ENCODE measurements at regions not wholly inside any gene's neighbourhood (a gene's known extent, or its start where the extent isn't known, plus 50 kb on each side); places are given as distances from the start of the nearest gene placed in this dataset.

GRCh38 chr13:102947745-102948405, 102.0 kb downstream of the ERCC5 start:
- Histone ChIP-seq H3K27ac (replicated peaks) (no peak overlapping the region), H3K27me3 (ENCODE audit: insufficient read depth, poor library complexity, severe bottlenecking) (no peaks in the 10 kb centered on the region), H3K4me3 (replicated peaks; ENCODE audit: insufficient read depth, low read length) (no peak overlapping the region)
- DNase-seq (ENCODE audit: low read depth in 1 of 2, low spot score in 1 of 2), result no peak
- TF ChIP-seq SPI1 (IDR thresholded peaks at IDR 0.05; ENCODE audit: borderline replicate concordance, low read depth) (no peak), CTCF (IDR thresholded peaks at IDR 0.05; ENCODE audit: insufficient read depth, low read length) (no peak), POLR2AphosphoS5 (IDR thresholded peaks at IDR 0.05; ENCODE audit: low read depth) (no peak), GABPA (IDR thresholded peaks at IDR 0.05; ENCODE audit: low read depth) (no peak), REST (IDR thresholded peaks at IDR 0.05; ENCODE audit: insufficient replicate concordance, low read depth) (no peak)

- Histone ChIP-seq H3K4me3 (replicated peaks; ENCODE audit: insufficient read depth, low read length) (no peak overlapping the region), H3K27me3 (ENCODE audit: insufficient read depth, poor library complexity, severe bottlenecking) (no peaks in the 10 kb centered on the region), H3K27ac (replicated peaks) (no peak overlapping the region)
- TF ChIP-seq SPI1 (IDR thresholded peaks at IDR 0.05; ENCODE audit: borderline replicate concordance, low read depth), result no peak
- no peak for TF ChIP-seq REST (IDR thresholded peaks at IDR 0.05; ENCODE audit: insufficient replicate concordance, low read depth)
- TF ChIP-seq GABPA (IDR thresholded peaks at IDR 0.05; ENCODE audit: low read depth), result no peak
- TF ChIP-seq POLR2AphosphoS5 (IDR thresholded peaks at IDR 0.05; ENCODE audit: low read depth), result no peak
- TF ChIP-seq CTCF (IDR thresholded peaks at IDR 0.05; ENCODE audit: insufficient read depth, low read length), result no peak
- no peak for DNase-seq (ENCODE audit: low read depth in 1 of 2, low spot score in 1 of 2)
These were observed 100.1 kb downstream of the ERCC5 start for GRCh38 chr13:102945886-102946285.

- DNase-seq (ENCODE audit: low read depth in 1 of 2, low spot score in 1 of 2), result no peak
- H3K4me3 ChIP-seq (replicated peaks; ENCODE audit: insufficient read depth, low read length), result no peak overlapping the region
- no peaks in the 10 kb centered on the region for H3K27me3 ChIP-seq (ENCODE audit: insufficient read depth, poor library complexity, severe bottlenecking)
- H3K27ac ChIP-seq (replicated peaks), result no peak overlapping the region
- TF ChIP-seq SPI1 (IDR thresholded peaks at IDR 0.05; ENCODE audit: borderline replicate concordance, low read depth), result no peak
These were observed 99.5 kb downstream of the ERCC5 start for GRCh38 chr13:102945324-102945815.

- Histone ChIP-seq H3K27ac (replicated peaks) (no peak overlapping the region), H3K4me3 (replicated peaks; ENCODE audit: insufficient read depth, low read length) (no peak overlapping the region), H3K27me3 (ENCODE audit: insufficient read depth, poor library complexity, severe bottlenecking) (no peaks in the 10 kb centered on the region)
- no peak for DNase-seq (ENCODE audit: low read depth in 1 of 2, low spot score in 1 of 2)
- no peak for TF ChIP-seq REST (IDR thresholded peaks at IDR 0.05; ENCODE audit: insufficient replicate concordance, low read depth)
- no peak for TF ChIP-seq CTCF (IDR thresholded peaks at IDR 0.05; ENCODE audit: insufficient read depth, low read length)
- TF ChIP-seq POLR2AphosphoS5 (IDR thresholded peaks at IDR 0.05; ENCODE audit: low read depth), result no peak
- no peak for TF ChIP-seq GABPA (IDR thresholded peaks at IDR 0.05; ENCODE audit: low read depth)
- TF ChIP-seq SPI1 (IDR thresholded peaks at IDR 0.05; ENCODE audit: borderline replicate concordance, low read depth), result no peak
These were observed 99.0 kb downstream of the ERCC5 start for GRCh38 chr13:102944821-102945220.
